ENCODE measurements at regions not wholly inside any gene's neighbourhood (a gene's known extent, or its start where the extent isn't known, plus 50 kb on each side); places are given as distances from the start of the nearest gene placed in this dataset.
A peak's percentile ranks its signal among the peaks of the same experiment; 100 is the strongest.
"Not testable (repeated sequence)": the region's sequence is repeated elsewhere in the genome, so short reads cannot be mapped to it uniquely, and the experiment has no call there.

- not testable (repeated sequence) for H3K4me3 ChIP-seq; H3K4me2 ChIP-seq; H3K27ac ChIP-seq; H3K9me3 ChIP-seq (replicated peaks in 1 of 11); H3K9ac ChIP-seq; H3K4me1 ChIP-seq; H4K20me1 ChIP-seq; H3K36me3 ChIP-seq; H3K27me3 ChIP-seq
These were observed 70.2 kb downstream of the LGALS9C start for GRCh38 chr17:18546514-18547398.

- H3K4me3 ChIP-seq; H3K9ac ChIP-seq; H3K27ac ChIP-seq; H3K27me3 ChIP-seq; H3K4me2 ChIP-seq; H4K20me1 ChIP-seq; H3K4me1 ChIP-seq; H3K36me3 ChIP-seq; H3K9me3 ChIP-seq (replicated peaks in 1 of 11): not testable (repeated sequence)
These were observed 80.5 kb downstream of the LGALS9C start for GRCh38 chr17:18557086-18557485.

- H3K9ac ChIP-seq; H3K27ac ChIP-seq; H3K9me3 ChIP-seq (replicated peaks in 1 of 11); H3K36me3 ChIP-seq; H3K4me3 ChIP-seq; H3K27me3 ChIP-seq; H4K20me1 ChIP-seq: not testable (repeated sequence)
- Histone ChIP-seq H3K4me1 (peaks cover 0 to 15% (median 8%) of the 10 kb centered on the region in 10 experiments; a peak in 9 of 20 replicates), H3K4me2 (peak overlapping the region; percentile 31 to 69 (median 60); a peak in 19 of 22 replicates)
These were observed 80.7 kb downstream of the TBC1D28 start for GRCh38 chr17:18563381-18564098.

DNA sequence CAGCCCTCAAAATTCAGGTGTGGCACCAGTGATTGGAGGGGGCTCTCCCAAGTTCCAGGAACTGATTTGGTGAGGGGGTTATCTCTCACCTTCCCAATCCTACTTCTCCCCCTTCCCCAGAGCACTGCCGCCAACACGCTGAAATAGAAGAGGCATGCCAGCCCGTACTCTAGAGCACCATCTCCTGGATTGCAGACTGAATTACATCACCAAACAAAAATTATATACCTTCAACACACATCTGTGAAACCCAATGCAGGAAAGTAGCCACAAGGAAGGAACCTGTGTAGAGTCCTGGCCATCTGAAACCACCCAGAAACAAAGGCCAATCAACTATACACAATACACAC is 80.1 kb downstream of the TBC1D28 start:
- H3K4me2 ChIP-seq: peak overlapping the region; percentile 31 to 69 (median 60); a peak in 18 of 22 replicates
- H3K27me3 ChIP-seq; H3K4me3 ChIP-seq; H3K9ac ChIP-seq; H3K36me3 ChIP-seq; H4K20me1 ChIP-seq; H3K27ac ChIP-seq; H3K9me3 ChIP-seq (replicated peaks in 1 of 11): not testable (repeated sequence)
- H3K4me1 ChIP-seq: peaks cover 0 to 15% (median 8%) of the 10 kb centered on the region in 10 experiments; a peak in 9 of 20 replicates

GRCh38 chr17:18568108-18568995 is 75.8 kb downstream of the TBC1D28 start:
- not testable (repeated sequence) for H3K27ac ChIP-seq; H3K9me3 ChIP-seq (replicated peaks in 1 of 11); H3K36me3 ChIP-seq; H3K4me3 ChIP-seq; H4K20me1 ChIP-seq; H3K27me3 ChIP-seq; H3K4me2 ChIP-seq; H3K9ac ChIP-seq
- peaks cover 0 to 17% (median 9%) of the 10 kb centered on the region in 10 experiments; a peak in 9 of 20 replicates for H3K4me1 ChIP-seq

GRCh38 chr17:18569489-18569913 is 74.7 kb downstream of the TBC1D28 start:
- not testable (repeated sequence) for H3K4me3 ChIP-seq; H3K27ac ChIP-seq; H3K9me3 ChIP-seq (replicated peaks in 1 of 11); H4K20me1 ChIP-seq; H3K36me3 ChIP-seq; H3K9ac ChIP-seq; H3K4me1 ChIP-seq; H3K27me3 ChIP-seq
- peak overlapping the region in 8 of 11 experiments; percentile 16 to 49 (median 32); a peak in 6 of 22 replicates for H3K4me2 ChIP-seq

DNA sequence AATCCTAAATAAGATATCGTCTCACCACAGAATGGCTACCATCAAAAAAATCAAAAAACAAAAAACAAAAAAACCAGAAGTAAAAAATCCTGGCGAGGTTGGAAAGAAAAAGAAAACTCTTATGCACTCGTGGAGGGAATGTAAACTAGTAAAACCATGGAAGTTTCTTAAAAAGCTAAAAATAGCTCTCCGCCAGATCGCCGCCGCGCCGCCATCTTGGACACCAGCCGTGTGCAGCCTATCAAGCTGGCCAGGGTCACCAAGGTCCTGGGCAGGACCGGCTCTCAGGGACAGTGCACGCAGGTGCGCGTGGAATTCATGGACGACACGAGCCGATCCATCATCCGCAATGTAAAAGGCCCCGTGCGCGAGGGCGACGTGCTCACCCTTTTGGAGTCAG is 71.7 kb downstream of the TBC1D28 start:
- not testable (repeated sequence) for H3K9me3 ChIP-seq (replicated peaks in 1 of 11); H3K36me3 ChIP-seq; H3K4me2 ChIP-seq; H3K27ac ChIP-seq; H3K27me3 ChIP-seq; H3K4me3 ChIP-seq; H3K9ac ChIP-seq; H4K20me1 ChIP-seq
- peaks cover 0 to 13% (median 5%) of the 10 kb centered on the region in 10 experiments; a peak in 7 of 20 replicates for H3K4me1 ChIP-seq

DNA sequence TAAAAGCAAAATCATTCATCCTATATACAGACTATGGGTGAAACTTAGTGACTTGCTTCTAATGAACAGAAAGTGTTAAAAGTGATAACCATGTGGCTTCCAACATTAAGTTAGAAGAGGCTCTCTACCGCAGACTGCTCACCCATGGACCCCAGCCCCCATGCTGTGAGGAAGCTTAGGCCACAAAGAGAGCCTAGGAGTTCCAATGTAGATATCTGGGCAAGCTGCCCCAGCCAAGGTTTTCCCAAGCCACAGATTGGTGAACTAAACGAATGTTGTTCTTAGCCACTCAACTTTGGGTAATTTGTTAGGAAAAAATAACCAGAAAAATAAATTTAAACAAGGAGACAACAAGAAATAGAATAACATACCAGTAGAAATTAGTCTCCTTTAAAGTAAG is 70.1 kb downstream of the TBC1D28 start:
- not testable (repeated sequence) for H3K27me3 ChIP-seq; H3K36me3 ChIP-seq; H3K4me3 ChIP-seq; H3K9ac ChIP-seq; H4K20me1 ChIP-seq; H3K9me3 ChIP-seq (replicated peaks in 1 of 11)
- Histone ChIP-seq H3K4me2 (peak overlapping the region in 5 of 11 experiments; percentile 32 to 45 (median 37); a peak in 6 of 22 replicates), H3K4me1 (peaks cover 0 to 13% (median 5%) of the 10 kb centered on the region in 10 experiments; a peak in 7 of 20 replicates), H3K27ac (peak overlapping the region in 3 of 11 experiments; percentile 40 to 66 (median 58); a peak in 4 of 22 replicates)
